IPS-NIHi7 (cell line): ENCODE measurements at regions not wholly inside any gene's neighbourhood (a gene's known extent, or its start where the extent isn't known, plus 50 kb on each side); places are given as distances from the start of the nearest gene placed in this dataset.
A peak's percentile ranks its signal among the peaks of the same experiment; 100 is the strongest.
"Not testable (repeated sequence)": the region's sequence is repeated elsewhere in the genome, so short reads cannot be mapped to it uniquely, and the experiment has no call there.

ENCODE experiments used
- DNase-seq: peaks from one replicate; pipeline ENCODE4 v3.0.0; 2012; ENCODE audit warnings: mixed read lengths; ENCODE audit errors: extremely low spot score

DNA sequence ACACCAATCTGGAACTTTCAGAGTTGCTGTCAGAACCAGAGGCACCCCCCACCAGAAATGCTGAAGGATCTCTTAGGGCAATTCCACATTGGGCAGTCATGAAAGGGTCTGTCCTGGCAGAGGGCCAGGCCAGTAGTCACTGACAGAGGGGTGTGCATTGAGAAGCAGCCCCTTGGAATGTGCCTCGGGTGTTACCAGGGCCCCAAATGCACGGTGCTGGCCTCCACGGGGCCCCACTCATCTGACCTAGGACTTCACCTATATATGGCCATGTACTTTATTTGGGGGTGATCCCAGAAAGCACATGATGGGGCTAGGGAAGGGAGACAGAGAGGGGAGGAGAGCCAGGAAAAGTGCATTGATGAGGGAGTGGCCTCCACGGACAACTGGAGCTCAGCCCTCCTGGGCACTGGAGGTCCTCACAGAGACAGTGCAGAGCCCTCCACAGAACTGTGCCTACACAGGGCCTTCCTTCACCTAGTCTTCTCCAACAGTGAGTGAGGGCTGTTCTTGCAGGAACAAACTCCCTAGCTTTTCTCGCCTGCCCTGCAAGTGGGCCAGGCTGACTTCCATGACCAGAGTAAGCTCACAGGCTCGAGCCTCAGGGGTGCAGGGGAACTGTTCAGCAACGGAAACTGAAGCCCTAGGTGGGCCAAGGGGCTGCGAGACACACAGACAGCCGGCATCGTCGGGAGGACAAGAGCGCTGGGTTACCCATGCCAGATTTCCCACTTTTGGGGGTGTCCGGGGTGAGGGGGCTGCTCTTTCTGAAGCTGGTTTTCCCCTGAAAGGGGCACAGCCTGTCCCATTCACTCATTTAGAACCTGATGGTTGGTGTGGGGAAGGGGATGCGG lies 136.2 kb downstream of the HMX1 start:
- peak; percentile 7 for DNase-seq

DNA sequence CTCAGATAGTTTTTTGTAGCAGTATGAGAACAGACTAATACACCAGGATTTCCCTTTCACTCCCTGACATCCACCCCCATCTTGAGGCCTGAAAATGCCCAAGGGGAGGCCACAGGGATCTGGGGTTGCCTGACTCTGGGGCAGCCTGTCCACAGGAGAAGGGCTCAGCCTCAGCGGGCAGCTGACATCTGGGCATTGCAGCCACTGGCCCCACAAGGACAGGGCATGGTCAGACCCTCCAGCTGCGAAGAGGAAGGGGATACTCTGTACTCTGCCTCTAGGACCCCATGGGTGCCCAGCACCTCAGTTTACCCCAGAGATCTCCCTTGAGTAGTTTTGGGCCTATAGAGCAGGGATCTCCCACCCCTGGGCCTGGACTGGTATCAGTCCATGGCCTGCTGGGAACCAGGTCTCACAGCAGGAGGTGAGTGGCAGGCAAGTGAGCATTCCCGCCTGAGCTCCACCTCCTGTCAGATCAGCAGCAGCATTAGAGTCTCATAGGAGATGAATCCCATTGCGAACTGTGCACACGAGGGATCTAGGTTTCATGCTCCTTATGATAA lies 138.9 kb downstream of the HMX1 start:
- DNase-seq, result no peak

DNA sequence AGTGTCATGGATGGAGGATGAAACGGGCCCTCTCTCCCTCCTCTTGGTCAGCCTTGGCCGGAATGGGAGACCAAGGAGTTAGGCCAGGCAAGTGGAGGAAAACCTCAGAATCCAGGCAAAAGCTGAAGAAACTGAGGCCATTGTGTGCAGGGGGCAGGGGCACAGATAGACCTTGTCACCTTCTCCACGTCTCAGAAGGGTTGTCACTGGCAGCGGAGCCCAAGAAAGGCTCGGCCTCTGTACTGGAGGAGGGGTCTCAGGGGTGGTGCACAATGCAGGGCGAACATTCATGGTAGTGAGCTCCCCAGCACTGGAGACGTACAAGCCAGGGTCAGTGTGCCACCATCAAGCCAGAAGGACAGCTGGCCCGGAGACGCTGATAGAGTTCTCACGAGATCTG lies 139.5 kb downstream of the CPZ start:
- peak; percentile 5 for DNase-seq

DNA sequence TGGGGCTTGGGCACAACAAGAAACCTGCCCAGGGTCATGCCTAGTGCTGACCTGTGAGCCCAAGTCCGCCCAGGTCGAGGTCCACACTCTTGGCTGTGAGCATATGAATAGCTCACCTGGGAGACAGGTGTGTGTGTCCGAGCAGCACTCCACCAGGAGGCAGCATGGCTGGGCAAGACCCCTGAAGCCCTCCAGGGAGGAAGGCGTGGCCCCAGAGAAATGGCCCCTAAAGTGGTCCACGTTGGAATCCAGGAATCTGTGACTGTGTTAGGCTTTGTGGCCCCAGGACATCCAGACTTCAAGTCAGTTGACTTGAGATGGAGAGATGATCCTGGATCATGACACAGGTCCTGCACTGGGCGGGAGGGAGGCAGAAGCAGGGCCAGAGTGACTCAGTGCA lies 138.8 kb downstream of the CPZ start:
- DNase-seq, result peak; percentile 9

DNA sequence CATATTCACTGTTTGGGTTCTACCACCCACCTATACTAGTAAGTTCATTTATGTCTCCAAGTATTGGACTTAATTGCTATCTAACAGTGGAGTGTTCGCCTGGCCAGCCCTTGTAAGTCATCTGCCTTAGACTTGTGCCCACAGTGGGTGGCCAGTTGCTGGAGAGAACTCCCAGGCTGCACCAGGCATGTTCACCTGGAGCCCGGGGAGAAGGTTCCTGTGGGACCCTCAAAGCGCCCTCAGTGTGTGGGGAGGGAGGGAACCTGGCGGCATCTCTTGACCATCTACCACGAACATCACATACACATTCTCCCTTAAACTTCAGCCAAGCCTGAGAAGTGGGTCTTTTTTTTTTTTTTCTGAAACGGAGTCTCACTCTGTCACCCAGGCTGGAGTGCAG lies 138.1 kb downstream of the CPZ start:
- DNase-seq, result no peak

DNA sequence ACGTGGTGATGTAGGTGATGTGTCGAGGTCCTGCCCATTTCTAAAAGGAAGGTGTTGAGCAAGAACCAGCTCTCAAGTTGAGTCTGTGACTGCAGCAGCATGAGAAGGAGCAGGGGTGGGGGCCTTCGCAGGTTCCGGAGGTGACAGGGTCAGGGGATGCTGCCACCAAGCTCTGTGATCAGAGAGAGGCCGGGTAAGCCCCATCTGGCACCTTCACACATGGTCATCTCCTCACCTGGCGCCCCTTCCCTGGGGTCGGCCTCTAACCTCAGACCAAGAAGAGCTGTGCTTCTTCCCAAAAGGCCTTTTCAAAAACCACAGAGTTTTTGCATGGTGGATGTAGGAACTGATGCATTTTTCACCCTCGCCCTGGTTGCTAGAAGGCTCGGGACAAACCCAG lies 137.6 kb downstream of the CPZ start:
- no peak for DNase-seq

DNA sequence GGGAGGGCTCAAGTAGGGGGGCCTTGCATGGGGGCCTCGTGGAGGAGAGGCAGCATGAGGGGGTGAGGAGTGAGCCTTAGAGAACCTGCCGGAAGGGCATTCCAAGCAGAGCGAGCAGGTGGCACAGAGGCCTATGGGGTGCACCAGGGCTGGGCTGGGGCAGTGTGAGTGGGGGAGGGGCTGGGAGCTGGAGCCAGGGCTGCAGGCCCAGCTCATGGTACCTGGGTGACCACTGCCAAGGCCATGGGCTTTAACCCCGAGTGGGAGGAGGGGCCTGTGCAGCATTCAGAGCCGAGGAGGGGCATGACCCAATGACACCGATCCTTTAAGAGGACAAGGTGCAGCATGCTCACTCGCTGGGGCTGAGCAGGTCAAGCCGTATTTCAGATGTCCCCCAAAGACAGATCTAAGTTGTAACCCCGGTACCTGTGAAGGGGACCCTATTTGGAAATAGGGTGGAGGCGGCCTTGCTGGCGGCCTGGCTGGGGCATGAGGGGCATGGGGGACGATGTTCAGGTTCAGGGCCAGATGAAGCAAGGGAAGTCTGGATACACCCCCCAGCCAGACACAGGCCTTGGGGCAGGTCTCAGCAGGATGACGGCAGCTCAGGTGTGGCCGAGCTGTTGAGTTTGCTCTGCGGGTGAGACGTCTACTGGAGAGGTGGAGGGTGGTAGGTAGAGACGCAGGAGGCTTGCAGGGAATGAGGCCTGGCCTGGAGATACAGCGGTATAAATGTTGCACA lies 137.0 kb downstream of the CPZ start:
- DNase-seq, result peak; percentile 7

DNA sequence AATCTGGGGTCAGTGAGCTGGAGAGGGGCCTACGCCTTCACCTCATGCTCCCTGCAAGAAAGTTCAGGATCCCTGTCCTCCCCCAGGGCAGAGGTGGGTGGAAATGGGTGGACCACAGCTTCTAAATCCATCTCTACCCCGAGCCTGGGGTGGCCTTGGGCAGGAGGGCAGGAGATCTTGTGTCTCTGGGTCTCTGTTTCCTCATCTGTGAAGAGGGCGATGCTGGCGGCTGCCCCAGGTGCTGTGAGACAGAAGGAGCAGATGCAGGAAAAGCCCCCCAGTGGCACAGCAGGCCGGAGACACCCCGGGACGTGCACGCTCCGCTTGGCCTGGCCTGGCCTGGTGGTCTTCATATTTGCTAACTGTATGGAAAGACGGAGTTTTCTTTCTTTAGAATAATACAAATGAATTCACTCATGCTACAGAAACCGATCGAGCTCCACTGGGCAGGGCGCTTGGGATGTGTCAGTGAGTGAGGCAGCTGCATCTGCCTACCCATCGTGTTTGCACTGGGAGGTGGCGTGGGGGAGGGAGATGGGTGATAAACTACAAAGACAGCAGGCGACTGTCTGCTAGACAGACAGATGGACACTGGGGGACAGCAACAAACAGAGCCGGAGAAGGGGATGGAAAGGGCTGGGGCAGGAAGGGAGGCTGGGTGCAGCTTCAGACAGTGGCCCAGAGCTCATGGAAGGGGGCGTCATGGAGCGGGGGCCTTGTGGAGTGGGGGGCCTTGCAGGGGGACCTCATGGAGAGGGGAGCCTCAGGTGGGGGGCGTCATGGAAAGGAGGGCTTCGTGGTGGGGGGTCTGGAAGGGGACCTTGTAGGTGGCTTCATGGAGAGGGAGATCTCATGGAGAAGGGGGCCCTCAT lies 136.2 kb downstream of the CPZ start:
- DNase-seq, result peak; percentile 5

DNA sequence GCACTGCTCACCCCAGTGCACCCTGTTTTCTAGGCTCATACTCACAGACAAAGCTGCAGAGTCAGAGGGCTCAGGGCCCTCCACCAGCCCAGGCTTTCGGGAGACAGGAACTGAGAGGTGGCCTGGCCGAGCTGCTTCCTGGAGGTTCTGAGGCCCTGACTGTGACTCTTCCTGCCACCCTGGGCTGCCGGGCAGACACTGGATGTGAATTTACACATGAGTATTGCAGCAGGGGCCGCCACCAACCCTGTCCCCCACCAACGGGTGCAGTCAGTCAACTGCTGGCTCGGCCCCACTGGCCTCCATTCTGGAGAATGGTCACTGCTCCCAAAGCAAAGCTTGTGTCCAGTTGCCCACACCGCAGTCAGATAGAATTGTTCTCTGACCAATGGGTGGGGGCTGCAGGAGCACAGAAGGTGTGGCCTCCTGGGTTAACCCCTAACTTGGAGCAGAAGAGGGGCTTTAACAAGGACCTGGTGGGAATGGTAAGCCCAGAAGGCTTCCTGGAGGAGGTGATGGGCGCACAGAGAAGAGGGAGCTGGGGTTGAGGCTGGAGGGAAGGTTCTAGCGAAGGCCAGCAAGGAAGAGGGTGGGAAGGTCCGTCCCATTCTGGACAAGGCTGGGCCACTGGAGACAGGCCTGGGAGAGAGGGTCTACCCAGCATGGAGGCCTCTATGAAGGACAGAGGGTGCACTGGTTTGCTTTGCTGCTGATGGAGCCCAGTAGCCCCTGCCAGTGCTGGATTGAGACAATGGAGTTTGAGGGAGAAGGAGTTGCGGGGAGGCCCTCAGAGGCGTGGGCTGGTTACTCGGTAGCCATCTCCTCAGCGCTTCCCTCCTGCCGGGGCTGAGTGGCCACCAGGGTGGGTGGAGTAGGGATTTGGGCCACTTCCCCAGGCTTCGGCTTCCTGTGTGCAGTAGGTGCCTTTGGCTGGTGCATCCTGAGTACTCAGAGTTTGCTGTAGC lies 135.3 kb downstream of the CPZ start:
- peak; percentile 7 for DNase-seq

DNA sequence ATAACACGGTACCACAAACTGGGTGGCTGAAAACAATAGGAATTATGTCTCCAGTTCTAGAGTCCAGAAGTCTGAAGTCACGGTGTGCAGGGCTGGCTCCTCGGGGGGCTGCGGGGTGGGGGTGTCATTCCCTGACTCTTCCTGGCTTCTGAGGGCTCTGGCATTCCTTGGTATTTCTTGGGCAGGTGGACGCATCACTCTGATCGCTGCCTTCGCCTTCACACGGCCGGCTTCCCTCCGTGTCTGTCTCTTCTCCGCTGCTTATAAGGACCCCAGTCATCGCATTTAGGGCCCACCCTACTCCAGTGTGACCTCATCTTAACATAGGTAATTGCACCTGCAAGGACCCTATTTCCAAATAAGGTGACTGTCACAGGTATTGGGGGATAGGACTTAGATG lies 134.6 kb downstream of the CPZ start:
- DNase-seq, result no peak

DNA sequence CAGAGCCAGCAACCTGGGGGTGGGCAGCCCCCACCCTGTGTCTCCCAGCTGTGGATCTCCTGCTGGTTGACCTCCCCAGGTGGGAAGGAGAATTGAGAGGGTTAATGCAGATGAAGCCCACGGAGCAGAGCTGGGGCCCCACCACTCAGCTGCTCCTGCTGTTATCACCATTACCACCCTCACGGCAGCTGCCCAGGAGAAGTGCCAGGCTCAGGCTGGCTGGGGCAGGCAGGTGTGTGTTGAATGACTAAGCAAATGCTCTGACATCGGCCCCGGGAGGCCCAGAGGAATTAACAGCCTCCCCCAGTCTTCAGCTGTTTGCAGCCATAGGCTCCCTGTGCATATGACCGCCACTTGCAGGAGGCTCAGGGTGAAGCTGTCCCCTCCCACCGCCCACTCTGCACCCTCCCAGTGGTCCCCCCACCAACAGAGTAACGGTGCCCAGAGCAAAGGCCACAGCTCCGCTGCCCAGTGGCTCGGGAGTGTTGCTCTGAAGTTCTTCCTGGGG lies 133.8 kb downstream of the CPZ start:
- no peak for DNase-seq

DNA sequence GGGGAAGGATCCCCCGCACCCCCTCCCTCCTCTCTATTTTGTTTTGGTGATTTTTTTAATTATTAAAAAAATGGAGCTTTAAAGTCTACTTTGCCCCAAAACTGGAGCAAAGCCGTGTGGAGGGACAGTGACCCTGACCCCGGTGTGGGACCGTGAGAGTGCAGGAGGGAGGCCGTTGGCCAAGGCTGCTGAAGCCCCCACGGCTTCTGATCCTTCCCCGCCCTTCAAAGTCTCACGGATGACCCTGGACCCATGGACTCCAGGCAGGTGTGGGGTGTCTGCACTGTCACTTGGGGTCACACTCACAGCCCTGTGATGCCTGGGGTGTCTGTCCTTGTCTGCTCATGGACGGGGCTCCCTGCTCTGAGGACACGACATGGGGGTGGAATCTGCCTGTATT lies 133.3 kb downstream of the CPZ start:
- no peak for DNase-seq

DNA sequence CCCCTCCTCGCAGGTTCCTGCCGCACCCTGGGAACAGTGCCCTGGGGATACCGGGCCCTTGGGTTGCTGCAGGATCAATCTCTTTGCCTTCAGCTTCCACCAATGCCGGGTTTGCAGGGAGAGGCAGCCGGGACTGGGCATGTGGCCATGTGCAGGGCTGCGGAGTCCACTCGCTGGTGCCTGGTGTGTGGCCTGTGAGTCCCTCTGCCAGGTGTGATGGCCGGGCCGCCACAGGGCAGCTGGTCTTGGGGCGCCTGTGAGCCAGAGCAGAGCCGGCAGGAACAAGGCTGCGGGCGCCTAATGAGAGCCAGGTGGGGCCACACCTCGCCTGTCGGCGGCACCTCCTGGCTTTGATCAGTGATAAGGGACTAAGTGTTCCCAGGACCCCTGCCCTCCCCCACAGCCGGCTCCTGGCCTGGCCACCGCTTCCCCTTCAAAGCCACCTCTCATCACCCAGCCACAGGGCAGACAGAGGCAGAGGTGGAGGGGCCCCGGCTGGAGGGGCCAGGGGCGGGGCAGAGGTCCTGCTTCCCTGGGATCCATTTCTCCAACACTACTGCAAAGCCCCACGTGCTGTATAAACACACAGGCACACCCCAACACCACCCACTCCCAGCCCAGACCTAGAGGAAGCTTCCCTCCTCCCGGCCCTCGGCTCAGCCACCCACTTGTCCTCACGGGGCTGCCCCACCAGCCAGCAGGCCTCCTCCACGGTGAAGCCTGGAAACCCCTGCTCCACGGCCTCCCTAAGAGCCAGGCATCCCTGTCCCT lies 132.7 kb downstream of the CPZ start:
- DNase-seq, result no peak

DNA sequence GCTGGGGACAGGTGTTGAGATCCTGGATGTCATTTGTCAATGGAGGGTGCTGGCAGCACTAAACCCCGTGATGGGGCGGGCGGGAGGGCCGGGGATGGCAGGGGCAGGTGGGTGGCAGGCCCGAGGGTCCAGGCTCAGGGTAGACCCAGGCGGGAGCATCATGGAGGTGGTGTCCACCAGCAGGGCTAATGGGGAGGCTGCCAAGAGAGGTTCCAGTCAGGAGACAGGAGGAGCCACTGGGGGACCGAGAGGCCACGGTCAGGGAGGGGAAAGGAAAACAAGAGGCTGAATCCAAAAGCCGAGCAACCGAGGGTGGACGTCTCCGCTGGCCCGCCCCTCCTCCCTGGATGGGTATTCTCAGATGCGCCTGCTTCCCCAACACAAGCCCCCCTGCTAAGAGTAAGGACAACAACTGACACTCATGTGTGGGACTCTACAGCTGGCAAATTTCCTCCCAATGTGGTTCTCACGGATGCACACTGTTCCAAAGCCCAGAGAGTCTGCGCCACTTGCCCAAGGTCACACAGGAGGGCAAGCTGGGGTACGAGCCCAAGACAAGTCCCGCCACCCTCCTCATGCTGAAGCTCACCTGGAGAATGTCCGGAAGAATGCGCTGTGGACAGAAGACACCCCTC lies 132.0 kb downstream of the CPZ start:
- no peak for DNase-seq

DNA sequence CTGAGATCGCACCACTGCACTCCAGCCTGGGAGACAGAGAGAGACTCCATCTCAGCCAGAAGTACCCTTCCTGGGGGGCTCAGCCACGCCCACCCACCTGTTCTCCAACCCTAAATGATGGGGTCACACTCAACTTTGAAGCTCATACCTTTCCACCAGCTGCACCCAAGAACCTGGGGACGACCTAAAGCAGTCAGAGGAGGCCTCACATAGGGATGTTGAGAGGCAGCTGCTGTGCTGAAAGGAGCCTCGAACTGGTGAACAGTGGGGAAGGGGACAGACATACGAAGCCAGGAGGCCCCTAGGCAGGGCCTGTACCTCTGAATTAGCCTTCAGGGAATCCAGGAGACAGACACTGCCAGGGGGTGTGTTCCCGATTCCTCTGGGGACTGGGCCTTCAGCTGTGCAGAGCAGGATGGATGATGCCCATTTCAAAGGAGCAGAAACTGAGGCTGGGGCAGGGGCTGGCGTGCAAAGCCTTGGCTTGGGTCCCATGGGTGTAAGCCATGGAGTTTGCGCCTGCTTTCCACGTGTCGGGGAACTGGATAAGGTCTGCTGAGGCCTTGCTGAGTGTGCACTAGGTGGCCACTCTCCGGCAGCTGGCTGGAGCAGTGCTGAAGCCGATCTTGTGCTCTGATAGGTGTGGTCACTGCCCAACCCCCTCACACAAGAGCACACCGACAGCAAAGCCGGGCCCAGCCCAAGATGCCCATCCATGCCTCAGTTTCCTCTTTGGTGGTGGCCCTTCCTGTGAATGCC lies 130.8 kb downstream of the CPZ start:
- DNase-seq, result no peak

DNA sequence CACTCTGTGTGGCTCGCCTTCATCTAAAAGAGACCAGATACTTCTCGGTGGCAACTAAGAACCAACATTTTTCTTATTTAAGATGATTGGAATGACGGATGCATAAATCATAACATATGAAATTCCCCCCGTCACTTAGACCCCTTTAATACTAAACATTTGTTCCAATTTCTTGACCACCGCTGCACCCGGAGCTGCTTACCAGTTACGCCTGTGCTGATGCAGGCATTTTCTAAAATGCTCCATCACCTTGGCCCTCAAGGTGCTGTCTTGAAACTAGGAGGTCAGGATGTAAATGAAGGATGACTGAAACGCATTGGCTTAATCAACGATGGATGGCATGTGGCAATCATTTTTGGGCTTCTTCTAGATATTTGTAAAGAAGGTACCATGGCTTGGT lies 130.0 kb downstream of the CPZ start:
- no peak for DNase-seq

DNA sequence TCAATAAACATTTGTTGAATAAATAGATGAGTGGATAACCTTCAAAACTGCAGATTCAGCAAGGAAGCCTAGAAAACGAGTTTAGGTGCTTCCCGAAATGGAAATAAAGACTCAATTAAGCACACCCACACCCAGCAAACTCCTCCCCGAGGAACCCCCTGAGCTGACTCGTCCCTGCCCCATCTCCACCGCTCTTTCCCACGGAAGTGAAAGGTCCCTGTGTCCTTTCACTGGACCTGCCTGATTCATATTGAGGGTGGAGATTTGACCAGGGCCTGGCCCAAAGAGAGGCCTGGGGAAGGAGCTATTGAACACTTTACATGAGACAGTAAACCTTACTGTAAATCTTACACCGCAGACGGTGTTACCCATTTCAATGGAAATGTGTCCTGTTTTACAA lies 129.1 kb downstream of the CPZ start:
- DNase-seq, result no peak

DNA sequence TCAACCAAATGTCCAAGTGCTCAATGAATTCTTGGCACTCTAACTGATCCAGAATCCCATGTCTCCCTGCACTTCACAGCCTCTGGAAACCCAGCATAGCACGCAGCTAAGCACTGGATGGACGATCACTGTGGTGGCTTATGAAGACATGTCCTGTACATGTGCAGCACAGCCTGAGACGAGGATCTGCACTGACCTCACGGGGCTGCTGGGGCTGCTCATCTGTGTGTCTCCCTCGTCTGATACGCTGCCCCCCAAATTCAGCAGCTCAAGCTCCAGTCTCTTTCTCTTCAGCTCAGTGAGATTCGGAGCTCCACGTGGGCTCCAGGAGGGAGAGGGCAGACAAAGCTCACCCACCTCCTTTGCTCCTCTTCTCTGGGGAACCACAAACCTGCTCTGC lies 126.9 kb downstream of the CPZ start:
- no peak for DNase-seq

DNA sequence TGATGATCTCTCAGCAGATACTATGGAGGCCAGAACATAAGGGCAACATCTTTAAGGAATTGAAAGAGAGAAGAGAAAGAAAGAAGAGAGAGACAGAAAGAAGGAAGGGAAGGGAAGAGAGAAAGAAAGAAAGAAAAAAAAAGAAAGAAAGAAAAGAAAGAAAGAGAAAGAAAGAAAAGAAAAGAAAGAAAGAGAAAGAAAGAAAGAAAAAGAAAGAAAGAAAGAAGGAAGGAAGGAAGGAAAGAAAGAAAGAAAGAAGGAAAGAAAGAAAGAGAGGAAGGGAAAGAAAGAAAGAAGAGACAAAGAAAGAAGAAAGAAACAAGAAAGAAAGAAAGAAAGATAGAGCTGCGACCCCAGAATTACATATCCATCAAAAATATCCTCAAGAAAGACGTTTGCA lies 124.9 kb downstream of the CPZ start:
- DNase-seq, result not testable (repeated sequence)
